ENCODE measurements at regions not wholly inside any gene's neighbourhood (a gene's known extent, or its start where the extent isn't known, plus 50 kb on each side); places are given as distances from the start of the nearest gene placed in this dataset.
"Not testable (repeated sequence)": the region's sequence is repeated elsewhere in the genome, so short reads cannot be mapped to it uniquely, and the experiment has no call there.

- no peak for DNase-seq
Measured at GRCh38 chr3:6739288-6739687, 121.6 kb upstream of the GRM7 start.

DNA sequence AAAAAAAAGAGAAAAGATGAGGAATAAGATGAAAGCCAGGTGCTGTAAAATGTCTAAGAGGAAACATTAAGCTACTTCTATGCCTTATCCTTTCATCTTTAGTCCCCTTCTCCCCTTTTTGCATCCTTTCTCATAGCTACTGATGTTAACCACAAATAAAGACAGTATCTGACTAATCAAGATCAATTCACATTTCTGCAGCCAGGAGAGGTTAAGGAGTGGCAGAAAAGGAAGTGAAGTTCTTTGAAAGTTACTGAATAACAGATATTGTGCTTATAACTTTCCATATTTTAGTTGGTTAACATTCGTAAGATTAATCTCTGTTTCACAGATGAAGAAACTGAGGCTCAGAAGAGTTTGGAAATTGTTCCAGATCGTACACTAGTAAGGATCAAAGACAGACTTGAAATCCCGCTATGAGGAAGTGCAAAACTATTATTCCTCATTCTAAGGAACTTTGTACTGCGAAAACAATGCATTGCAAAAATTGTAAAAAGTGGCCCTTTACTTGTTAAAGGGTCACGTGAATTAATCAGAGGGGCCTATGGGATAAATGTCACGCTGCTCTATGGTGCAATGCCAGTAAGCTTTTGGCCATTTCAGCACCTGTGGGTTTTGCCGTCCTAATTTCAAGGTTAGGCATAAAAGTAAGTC, 117.7 kb upstream of the GRM7 start:
- no peak for DNase-seq

DNA sequence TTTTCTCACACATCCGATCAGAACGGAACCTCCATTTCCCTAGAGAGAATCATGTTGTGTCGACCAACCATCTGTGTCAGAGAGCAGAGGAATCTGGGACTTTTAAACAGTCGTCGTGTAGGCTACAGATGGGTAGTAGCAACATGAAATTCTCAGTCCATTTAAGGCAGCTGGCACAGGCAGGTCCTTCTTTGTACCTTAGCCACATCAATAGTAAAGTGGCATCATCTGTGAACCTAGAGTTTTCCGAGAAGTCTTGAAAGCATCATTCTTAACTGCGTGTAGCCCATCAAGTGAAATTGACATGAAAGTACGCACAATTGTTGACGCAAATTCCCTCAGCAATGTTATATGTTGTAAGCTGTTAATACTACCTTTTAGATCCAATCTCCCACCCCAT, 114.5 kb upstream of the GRM7 start:
- no peak for DNase-seq

GRCh38 chr3:6747017-6747416, 113.9 kb upstream of the GRM7 start:
- no peak for DNase-seq

GRCh38 chr3:6750782-6751181, 110.1 kb upstream of the GRM7 start:
- no peak for DNase-seq

DNA sequence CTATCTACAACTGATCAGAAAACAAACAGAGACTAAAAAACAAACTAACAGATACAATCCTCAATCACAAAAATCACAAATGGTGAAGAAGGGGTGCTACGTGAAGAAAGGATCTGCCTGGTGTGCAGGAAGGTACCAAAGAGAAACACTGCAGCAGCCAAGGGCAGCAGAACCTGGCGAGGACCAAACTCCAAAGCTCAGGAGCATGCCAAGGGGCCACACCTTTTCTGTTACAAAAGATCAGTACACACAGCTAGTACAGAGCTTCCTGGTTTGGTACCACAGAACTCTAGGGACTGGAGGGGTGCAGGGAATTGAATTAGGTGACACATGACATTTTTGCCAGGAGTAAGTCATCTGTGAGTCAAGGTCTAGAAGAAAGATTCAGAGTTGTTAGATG, 107.4 kb upstream of the GRM7 start:
- DNase-seq: no peak

- DNase-seq: not testable (repeated sequence)
Measured at GRCh38 chr3:6769532-6770396, 91.2 kb upstream of the GRM7 start.

GRCh38 chr3:6770397-6770690, 90.6 kb upstream of the GRM7 start:
- DNase-seq: no peak

- DNase-seq: no peak
Measured at GRCh38 chr3:6771171-6771570, 89.7 kb upstream of the GRM7 start.

DNA sequence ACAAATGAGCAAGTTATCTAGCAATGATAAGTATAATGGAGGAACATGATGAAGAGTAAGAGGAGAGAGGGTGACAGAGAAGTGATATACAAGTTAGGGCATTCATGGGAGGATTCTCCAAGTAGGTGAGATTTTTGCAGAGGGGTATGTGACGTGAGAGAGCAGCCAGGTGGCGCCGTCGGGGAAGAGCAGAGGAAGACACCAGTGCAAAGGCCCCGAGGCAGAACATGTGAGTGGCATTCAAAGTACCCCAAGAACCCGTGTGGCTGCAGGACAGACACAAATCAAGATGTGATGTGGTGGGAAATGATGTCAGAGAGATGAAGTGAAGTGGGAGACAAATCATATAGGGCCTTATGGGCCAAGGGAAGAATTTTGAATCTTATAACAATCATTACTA, 81.8 kb upstream of the GRM7 start:
- no peak for DNase-seq

DNA sequence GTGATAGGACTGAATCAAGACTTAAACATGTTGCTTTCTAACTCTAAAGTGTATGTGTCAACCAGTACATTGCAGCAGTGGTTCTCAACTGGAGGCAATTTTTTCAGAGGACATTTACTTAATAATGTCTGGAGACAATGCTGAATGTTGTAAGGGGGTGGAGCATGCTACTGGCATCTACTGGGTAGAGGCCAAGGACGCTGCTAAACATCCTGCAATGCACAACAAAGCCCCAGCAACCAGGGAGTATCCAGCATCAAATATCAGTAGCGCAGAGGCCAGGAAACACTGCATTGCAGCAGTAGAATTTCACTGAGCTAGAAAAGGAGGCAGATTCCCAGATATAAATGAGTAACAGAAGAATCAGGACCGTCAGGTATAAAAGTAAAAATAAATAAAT, 79.8 kb upstream of the GRM7 start:
- DNase-seq: no peak

- DNase-seq: no peak
Measured at GRCh38 chr3:6785726-6786125, 75.2 kb upstream of the GRM7 start.

DNA sequence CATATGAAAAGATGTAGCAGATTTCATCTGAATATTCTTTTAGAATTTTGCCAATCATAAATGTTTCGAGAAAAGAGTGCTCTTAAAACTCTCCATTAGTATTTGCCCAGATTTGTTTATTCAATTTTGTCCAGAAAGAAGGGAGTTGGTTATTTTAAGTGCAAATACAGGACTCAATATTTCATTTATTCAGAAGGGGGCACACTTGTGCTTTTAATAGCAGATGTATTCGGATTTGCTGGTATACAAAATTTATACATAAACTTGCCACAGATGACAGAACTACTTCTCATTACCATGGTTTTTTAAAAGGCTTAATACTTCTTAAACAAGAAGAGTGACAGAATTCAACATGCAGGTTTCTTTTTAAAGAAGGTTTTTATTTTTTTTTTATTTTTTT, 69.8 kb upstream of the GRM7 start:
- DNase-seq: no peak

- peak; percentile 2 for DNase-seq
Measured at GRCh38 chr3:6799264-6799915, 61.5 kb upstream of the GRM7 start.

DNA sequence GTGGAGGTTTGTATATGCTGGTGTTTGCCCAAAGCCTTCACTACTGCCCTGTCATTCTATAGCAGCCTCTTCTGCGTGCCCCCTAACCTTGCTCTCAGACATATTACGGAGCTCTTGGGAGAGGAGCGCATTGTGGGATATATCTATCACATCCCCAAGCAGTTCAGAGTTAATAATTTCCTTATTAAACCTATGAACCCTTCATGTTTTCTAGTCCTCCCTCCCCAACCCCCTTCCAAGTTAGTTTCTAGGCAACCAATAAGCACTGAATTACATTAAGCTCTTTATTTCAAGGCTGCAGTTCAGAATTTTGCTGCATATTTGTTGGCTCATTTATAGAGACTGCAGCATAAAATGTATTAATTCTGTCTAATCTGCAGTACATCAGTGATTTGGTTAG, 57.3 kb upstream of the GRM7 start:
- DNase-seq: no peak

DNA sequence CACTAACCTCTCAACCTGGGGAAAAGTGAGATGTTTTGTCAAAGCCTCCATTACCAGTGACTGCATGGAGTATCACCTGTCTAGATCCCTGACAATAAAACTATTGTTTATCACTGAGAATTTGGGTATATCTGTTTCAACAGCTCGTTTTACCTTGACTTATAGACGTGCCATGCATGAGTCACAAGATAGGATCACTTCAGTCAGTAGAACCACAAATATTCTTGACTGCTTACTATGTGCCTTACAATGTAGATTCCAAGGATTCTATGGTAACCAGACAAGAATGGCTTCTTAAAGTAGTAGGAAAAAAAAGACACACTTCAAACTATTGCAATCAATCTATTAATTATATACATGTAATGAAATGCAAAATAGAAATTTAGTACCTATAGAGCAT, 55.7 kb upstream of the GRM7 start:
- no peak for DNase-seq

DNA sequence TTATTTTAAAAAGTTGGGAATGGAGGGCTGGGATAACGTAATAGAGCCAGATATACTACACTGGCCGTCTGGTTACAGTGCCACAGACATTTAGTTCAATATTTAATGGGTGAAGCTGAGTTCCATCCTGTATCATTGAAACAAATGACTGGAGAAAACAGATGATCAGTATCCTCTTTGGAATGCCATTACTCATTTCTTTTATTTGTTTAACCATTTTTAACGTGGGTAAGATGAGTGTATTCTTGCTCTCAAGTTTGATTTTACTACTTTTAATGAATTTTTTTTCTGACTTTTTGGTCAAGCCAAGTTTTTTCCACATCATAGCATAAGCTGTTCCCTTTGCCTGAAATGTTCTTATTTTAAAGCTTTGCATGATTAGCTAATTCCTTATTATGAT, 53.9 kb upstream of the GRM7 start:
- no peak for DNase-seq

GRCh38 chr3:6807967-6808588, 52.8 kb upstream of the GRM7 start:
- DNase-seq: no peak

DNA sequence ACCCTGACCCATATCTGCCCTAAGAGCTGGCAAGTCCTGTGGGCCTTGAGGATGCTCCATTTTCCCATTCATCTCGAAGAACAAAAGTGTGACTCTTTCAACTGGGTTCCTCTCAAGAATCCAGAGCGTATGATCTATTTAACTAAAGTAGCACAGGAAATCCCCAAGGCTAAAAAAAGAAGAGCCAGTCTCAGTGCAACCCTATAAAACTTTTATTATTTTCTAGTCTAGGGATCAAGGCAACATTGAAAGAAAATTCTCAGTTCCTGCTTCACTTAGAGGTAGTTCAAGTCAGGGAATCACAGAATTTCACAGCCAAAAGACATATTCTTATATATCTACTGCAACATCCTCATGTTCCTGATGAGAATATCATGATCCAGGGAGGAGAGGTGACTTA, 51.6 kb upstream of the GRM7 start:
- no peak for DNase-seq

All from HCEC 1CT (cell line).